RWPE2 (cell line): ENCODE measurements at regions not wholly inside any gene's neighbourhood (a gene's known extent, or its start where the extent isn't known, plus 50 kb on each side); places are given as distances from the start of the nearest gene placed in this dataset.
"Not testable (repeated sequence)": the region's sequence is repeated elsewhere in the genome, so short reads cannot be mapped to it uniquely, and the experiment has no call there.

Experiments used
- ATAC-seq: fragments of 200-7000 bp; cut with Tn5 transposase; 3 replicates; pipeline ENCODE4 v1.9.1; 2021; ENCODE audit warnings: low read depth
- DNase-seq: peaks from one replicate; pipeline ENCODE4 v3.0.0-alpha.2; 2020; ENCODE audit warnings: low spot score
- H3K27ac ChIP-seq: fragments of 450-650 bp; 2 replicates; pipeline ENCODE4 v1.5.1; 2017; ENCODE audit warnings: mild to moderate bottlenecking; ENCODE audit not compliant: poor library complexity, severe bottlenecking
- H3K27me3 ChIP-seq: fragments of 250-450 bp; sonication (Bioruptor Pico); 2 replicates; pipeline ENCODE4 v1.5.1; 2021; ENCODE audit warnings: mild to moderate bottlenecking, moderate library complexity; ENCODE audit not compliant: insufficient read depth, poor library complexity, severe bottlenecking
- H3K36me3 ChIP-seq: fragments of 250-450 bp; sonication (Bioruptor Pico); 2 replicates; pipeline ENCODE4 v1.5.1; 2020; ENCODE audit warnings: low read depth, mild to moderate bottlenecking, moderate library complexity
- H3K4me1 ChIP-seq: fragments of 250-450 bp; sonication (Bioruptor Pico); 2 replicates; pipeline ENCODE4 v1.5.1; 2021; ENCODE audit warnings: mild to moderate bottlenecking, moderate library complexity; ENCODE audit not compliant: insufficient read depth, poor library complexity, severe bottlenecking
- H3K4me3 ChIP-seq: fragments of 250-450 bp; sonication (Bioruptor Pico); 2 replicates; pipeline ENCODE4 v1.5.1; 2021; ENCODE audit warnings: mild to moderate bottlenecking, moderate library complexity; ENCODE audit not compliant: severe bottlenecking
- H3K9me3 ChIP-seq: fragments of 250-450 bp; sonication (Bioruptor Pico); 2 replicates; pipeline ENCODE4 v1.5.1; 2021; ENCODE audit warnings: mild to moderate bottlenecking, moderate library complexity; ENCODE audit not compliant: severe bottlenecking

DNA sequence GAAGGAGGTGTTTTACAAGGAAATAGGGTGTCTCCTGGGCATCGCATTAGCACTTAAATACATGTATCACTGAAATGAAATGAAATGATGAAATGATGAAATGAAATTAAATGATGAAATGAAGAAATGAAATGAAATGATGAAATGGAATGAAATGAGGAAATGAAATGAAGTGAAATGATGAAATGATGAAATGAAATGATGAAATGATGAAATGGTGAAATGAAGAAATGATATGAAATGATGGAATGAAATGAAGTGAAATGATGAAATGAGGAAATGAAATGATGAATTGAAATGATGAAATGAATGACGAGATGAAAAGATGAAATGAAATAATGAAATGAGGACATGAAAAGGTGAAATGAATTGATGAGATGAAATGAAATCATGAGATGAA is 314.6 kb downstream of the TP53TG3F start:
- not testable (repeated sequence) for H3K4me3 ChIP-seq

DNA sequence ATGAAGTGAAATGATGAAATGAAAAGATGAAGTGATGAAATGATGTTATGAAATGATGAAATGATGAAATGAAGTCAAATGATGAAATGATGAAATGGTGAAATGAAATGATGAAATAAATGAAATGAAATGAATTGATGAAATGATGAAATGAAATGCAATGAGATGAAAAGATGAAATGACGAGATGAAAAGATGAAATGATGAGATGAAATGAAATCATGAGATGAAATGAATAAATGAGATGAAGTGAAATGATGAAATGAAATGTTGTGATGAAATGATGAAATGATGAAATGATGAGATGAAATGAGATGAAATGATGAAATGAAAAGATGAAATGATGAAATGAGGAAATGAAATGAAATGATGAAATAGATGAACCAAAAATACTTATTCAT is 315.3 kb downstream of the TP53TG3F start:
- H3K9me3 ChIP-seq, H3K4me3 ChIP-seq, H3K4me1 ChIP-seq, H3K36me3 ChIP-seq, ATAC-seq, DNase-seq, H3K27ac ChIP-seq, H3K27me3 ChIP-seq: not testable (repeated sequence)

More for the DNA sequence above, 314.6 kb downstream of the TP53TG3F start:
- H3K9me3 ChIP-seq, DNase-seq, ATAC-seq, H3K27ac ChIP-seq, H3K4me1 ChIP-seq, H3K27me3 ChIP-seq, H3K36me3 ChIP-seq: not testable (repeated sequence)

DNA sequence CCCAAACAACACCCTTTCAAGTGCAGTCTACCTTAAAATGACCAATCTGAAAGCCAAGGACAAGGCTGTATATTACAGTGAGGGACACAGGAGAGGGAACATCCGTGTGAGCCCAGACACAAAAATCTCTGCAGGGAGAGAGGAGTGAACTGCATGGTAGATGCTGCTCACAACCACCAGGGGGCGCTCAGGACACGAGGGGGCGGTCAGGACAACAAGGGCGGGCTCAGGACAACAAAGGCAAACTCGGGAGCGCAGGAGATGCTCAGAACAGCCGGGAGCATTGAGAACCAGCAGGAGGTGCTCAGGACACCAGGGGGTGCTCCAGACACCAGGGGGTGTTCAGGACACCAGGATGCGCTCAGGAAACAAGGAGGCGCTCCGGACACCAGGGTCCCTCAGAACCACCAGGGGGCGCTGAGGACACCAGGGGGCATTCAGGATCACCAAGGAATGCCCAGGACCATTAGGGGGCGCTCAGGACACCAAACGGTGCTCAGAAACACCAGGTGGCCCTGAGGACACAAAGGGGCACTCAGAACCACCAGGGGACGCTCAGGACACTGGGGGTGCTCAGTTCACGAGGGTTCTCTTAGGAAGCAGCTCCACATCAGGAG is 357.0 kb downstream of the TP53TG3F start:
- H3K27ac ChIP-seq, H3K4me1 ChIP-seq, DNase-seq, H3K27me3 ChIP-seq, H3K4me3 ChIP-seq, ATAC-seq, H3K9me3 ChIP-seq, H3K36me3 ChIP-seq: not testable (repeated sequence)

DNA sequence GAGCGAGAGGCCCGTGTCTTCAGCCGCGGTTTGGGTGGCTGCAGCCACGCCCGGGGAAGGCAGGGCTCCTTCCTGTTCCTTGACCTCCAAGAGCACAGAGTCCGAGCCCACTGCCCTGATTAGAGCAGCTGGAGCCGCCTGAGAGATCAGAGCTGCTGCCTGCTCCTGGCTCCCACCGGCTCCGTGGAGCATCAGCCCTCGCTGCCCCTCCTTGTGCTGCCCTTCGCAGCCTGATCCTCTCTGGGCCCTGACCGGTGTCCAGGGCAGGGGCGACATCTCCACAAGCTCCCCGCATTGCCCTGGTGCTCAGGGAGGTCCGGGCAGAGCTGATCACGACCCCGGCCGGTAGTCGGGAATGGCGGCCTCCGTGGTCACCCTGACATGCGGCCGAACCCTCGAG is 365.3 kb downstream of the TP53TG3F start:
- not testable (repeated sequence) for H3K36me3 ChIP-seq, H3K27me3 ChIP-seq, ATAC-seq, H3K27ac ChIP-seq, H3K4me3 ChIP-seq, H3K9me3 ChIP-seq, H3K4me1 ChIP-seq, DNase-seq

DNA sequence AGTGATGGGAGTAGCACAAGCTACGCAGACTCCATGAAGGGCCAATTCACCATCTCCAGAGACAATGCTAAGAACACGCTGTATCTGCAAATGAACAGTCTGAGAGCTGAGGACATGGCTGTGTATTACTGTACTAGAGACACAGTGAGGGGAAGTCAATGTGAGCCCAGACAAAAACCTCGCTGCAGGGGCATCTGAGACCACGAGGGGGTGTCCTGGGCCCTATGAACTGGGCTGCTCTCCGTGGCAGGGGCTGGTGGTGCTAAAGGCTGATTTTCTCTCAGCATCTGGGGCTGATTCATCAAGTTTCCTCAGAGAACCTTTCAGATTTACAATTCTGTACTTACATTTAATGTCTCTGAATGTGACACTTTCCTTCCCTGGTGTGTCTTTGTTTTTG is 368.1 kb downstream of the TP53TG3F start:
- DNase-seq, H3K36me3 ChIP-seq, H3K4me1 ChIP-seq, H3K4me3 ChIP-seq, H3K27me3 ChIP-seq, H3K9me3 ChIP-seq, ATAC-seq, H3K27ac ChIP-seq: not testable (repeated sequence)

DNA sequence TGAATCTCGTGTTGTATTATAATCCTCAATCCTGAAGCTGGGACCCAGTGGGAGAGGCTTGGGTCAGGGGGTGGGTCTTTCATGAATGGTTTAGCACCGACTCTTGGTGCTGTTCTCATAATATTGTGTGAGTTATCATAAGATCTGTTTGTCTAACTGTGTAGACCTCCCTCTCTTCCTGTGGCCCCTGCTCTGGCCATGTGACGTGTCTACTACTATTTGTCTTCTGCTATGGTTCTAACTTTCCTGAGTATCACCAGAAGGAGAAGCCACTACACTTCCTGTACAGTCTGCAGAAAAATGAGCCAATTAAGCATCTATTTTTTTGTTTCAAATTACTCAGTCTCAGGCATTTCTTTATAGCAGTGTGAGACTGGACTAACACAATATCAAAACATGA is 379.7 kb downstream of the TP53TG3F start:
- H3K27me3 ChIP-seq, DNase-seq, H3K27ac ChIP-seq, H3K9me3 ChIP-seq, H3K4me3 ChIP-seq, H3K4me1 ChIP-seq, H3K36me3 ChIP-seq, ATAC-seq: not testable (repeated sequence)

DNA sequence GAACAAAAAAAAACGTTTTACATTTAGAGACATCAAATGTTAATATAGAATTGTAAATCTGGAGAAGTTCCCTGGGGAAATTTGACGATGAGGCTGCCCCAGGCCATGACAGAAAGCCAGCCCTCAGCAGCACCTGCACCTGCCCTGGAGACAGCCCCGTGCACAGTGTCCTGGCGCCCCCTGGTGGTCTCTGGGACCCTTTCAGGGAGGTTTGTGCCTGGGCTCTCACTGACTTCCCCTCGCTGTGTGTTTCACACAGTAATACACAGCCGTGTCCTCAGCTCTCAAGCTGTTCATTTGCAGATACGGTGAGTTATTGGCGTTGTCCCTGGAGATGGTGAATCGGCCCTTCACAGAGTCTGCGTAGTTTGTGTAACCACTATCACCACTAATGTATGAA is 385.1 kb downstream of the TP53TG3F start:
- 0 out of 3 replicates have a peak, but pooled peaks have one; percentile 45 for ATAC-seq
- DNase-seq, H3K9me3 ChIP-seq, H3K4me1 ChIP-seq, H3K36me3 ChIP-seq, H3K4me3 ChIP-seq, H3K27ac ChIP-seq, H3K27me3 ChIP-seq: not testable (repeated sequence)
